ENCODE measurements at regions not wholly inside any gene's neighbourhood (a gene's known extent, or its start where the extent isn't known, plus 50 kb on each side); places are given as distances from the start of the nearest gene placed in this dataset.

DNA sequence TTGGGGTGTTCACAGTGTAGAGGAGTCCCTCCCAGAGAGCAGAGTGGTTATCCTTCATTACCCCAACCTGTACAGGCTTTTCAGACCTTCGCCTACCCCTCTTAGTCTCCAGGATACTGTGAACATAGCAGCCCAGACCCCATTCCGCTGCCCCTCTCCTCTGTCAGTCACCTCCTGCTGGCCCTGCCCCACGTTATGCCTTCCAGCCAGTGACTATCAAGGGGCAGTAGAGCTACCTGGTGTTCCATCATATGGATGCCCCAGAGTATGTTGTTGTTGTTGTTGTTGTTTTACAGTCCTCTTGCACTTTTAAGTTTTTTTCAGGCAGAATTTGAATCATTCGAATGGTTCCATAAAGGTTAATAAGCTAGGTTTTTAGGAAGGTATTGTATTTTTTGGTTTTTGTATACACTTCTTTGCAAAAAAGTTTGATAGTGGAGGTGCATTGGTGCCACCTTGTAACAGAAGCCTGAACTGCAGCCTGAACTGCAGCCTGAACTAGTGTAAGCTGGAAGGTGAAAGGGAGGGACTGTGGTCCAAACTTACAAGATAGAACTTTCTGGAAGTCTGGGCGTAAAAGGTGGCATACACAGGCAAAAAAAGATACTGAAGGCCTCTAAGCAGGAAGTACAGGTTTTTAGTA, 101.4 kb upstream of the RAB40AL start:
- TF ChIP-seq, protein P1, sequence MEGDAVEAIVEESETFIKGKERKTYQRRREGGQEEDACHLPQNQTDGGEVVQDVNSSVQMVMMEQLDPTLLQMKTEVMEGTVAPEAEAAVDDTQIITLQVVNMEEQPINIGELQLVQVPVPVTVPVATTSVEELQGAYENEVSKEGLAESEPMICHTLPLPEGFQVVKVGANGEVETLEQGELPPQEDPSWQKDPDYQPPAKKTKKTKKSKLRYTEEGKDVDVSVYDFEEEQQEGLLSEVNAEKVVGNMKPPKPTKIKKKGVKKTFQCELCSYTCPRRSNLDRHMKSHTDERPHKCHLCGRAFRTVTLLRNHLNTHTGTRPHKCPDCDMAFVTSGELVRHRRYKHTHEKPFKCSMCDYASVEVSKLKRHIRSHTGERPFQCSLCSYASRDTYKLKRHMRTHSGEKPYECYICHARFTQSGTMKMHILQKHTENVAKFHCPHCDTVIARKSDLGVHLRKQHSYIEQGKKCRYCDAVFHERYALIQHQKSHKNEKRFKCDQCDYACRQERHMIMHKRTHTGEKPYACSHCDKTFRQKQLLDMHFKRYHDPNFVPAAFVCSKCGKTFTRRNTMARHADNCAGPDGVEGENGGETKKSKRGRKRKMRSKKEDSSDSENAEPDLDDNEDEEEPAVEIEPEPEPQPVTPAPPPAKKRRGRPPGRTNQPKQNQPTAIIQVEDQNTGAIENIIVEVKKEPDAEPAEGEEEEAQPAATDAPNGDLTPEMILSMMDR (conservative IDR thresholded peaks at IDR 0.05; ENCODE audit: low read length): peak; percentile 65
- no peak for TF ChIP-seq EZH2phosphoT487 (IDR thresholded peaks at IDR 0.05; ENCODE audit: borderline replicate concordance, low read depth, low read length)
